ENCODE measurements at regions not wholly inside any gene's neighbourhood (a gene's known extent, or its start where the extent isn't known, plus 50 kb on each side); places are given as distances from the start of the nearest gene placed in this dataset.

GRCh38 chr7:17632384-17632783, 307.9 kb downstream of the SNX13 start:
- DNase-seq (ENCODE audit: insufficient read length, low spot score), result no peak

GRCh38 chr7:17633067-17633466, 307.2 kb downstream of the SNX13 start:
- FAIRE-seq, result no peak
- DNase-seq (ENCODE audit: insufficient read length, low spot score), result no peak

More at GRCh38 chr7:17632384-17632783, 307.9 kb downstream of the SNX13 start:
- FAIRE-seq, result no peak

GRCh38 chr7:17638727-17639126, 301.6 kb downstream of the SNX13 start:
- no peak for DNase-seq (ENCODE audit: insufficient read length, low spot score)

GRCh38 chr7:17640730-17641377, 299.4 kb downstream of the SNX13 start:
- peak; percentile 10 for DNase-seq (ENCODE audit: insufficient read length, low spot score)
- peak; percentile 83 for FAIRE-seq

More at GRCh38 chr7:17638727-17639126, 301.6 kb downstream of the SNX13 start:
- FAIRE-seq, result no peak

- no peak for DNase-seq (ENCODE audit: insufficient read length, low spot score)
- no peak for FAIRE-seq
Observed at GRCh38 chr7:17645500-17645899, 294.8 kb downstream of the SNX13 start.

GRCh38 chr7:17646253-17646956, 293.9 kb downstream of the SNX13 start:
- DNase-seq (ENCODE audit: insufficient read length, low spot score), result no peak
- no peak for FAIRE-seq

GRCh38 chr7:17651341-17651740, 289.0 kb downstream of the SNX13 start:
- no peak for DNase-seq (ENCODE audit: insufficient read length, low spot score)
- no peak for FAIRE-seq

- FAIRE-seq (no peak), DNase-seq (ENCODE audit: insufficient read length, low spot score) (no peak)
Observed at GRCh38 chr7:17651863-17652385, 288.4 kb downstream of the SNX13 start.

GRCh38 chr7:17654940-17655339, 285.4 kb downstream of the SNX13 start:
- DNase-seq (ENCODE audit: insufficient read length, low spot score), result no peak
- FAIRE-seq, result no peak

GRCh38 chr7:17659126-17659525, 281.2 kb downstream of the SNX13 start:
- DNase-seq (ENCODE audit: insufficient read length, low spot score) (no peak), FAIRE-seq (no peak)

- FAIRE-seq (no peak), DNase-seq (ENCODE audit: insufficient read length, low spot score) (no peak)
Observed at GRCh38 chr7:17660116-17660515, 280.2 kb downstream of the SNX13 start.

GRCh38 chr7:17661982-17662585, 278.2 kb downstream of the SNX13 start:
- DNase-seq (ENCODE audit: insufficient read length, low spot score) (no peak), FAIRE-seq (no peak)

- FAIRE-seq (no peak), DNase-seq (ENCODE audit: insufficient read length, low spot score) (no peak)
Observed at GRCh38 chr7:17663061-17663675, 277.1 kb downstream of the SNX13 start.

GRCh38 chr7:17665029-17665428, 275.3 kb downstream of the SNX13 start:
- FAIRE-seq (no peak), DNase-seq (ENCODE audit: insufficient read length, low spot score) (no peak)

GRCh38 chr7:17668122-17668521, 272.2 kb downstream of the SNX13 start:
- no peak for FAIRE-seq
- no peak for DNase-seq (ENCODE audit: insufficient read length, low spot score)

GRCh38 chr7:17669204-17669603, 271.1 kb downstream of the SNX13 start:
- FAIRE-seq (no peak), DNase-seq (ENCODE audit: insufficient read length, low spot score) (no peak)

- no peak for FAIRE-seq
- no peak for DNase-seq (ENCODE audit: insufficient read length, low spot score)
Observed at GRCh38 chr7:17671956-17672355, 268.3 kb downstream of the SNX13 start.

- FAIRE-seq, result no peak
- no peak for DNase-seq (ENCODE audit: insufficient read length, low spot score)
Observed at GRCh38 chr7:17672783-17673182, 267.5 kb downstream of the SNX13 start.

GRCh38 chr7:17674166-17674942, 265.9 kb downstream of the SNX13 start:
- no peak for DNase-seq (ENCODE audit: insufficient read length, low spot score)
- no peak for FAIRE-seq

- no peak for FAIRE-seq
Observed at GRCh38 chr7:17674943-17675608, 265.2 kb downstream of the SNX13 start.

More at GRCh38 chr7:17674943-17675608, 265.2 kb downstream of the SNX13 start:
- DNase-seq (ENCODE audit: insufficient read length, low spot score), result no peak

Data from GM19239 (cell line).